ENCODE measurements at regions not wholly inside any gene's neighbourhood (a gene's known extent, or its start where the extent isn't known, plus 50 kb on each side); places are given as distances from the start of the nearest gene placed in this dataset.
A peak's percentile ranks its signal among the peaks of the same experiment; 100 is the strongest.

- Mint-ChIP-seq H3K27me3 (ENCODE audit: low read depth) (peaks cover 4% of the 10 kb centered on the region), H3K4me3 (no peak overlapping the region), H3K27ac (no peak overlapping the region), H3K9me3 (no peaks in the 10 kb centered on the region), H3K36me3 (ENCODE audit: low read depth) (no peaks in the 10 kb centered on the region), H3K4me1 (peaks cover 35% of the 10 kb centered on the region)
- TF ChIP-seq CTCF (IDR thresholded peaks at IDR 0.05; ENCODE audit: unreplicated experiment in 3 of 3): no peak
Measured at GRCh38 chr4:77430847-77431246, 174.8 kb upstream of the CXCL13 start.

DNA sequence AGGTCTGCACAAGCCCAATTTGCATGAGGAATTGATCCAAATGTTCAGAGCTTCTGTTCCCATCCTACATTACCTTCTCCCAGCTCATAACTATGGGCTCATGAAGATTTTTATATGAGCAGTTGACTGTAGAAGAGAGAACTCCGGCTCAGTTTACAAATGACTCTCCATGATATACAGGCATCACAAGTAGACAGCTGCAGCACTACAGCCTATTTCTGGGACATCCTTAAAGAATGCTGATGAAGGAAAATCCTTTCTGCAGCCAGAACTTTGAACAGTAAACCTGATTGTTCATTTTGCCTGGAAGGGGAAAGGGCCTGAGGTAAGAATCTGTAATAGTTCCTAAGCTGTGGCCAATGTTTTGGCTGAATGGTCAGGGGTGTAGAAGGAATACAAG is 174.1 kb upstream of the CXCL13 start:
- Mint-ChIP-seq H3K9me3 (no peaks in the 10 kb centered on the region), H3K27me3 (ENCODE audit: low read depth) (peaks cover 4% of the 10 kb centered on the region), H3K4me1 (peaks cover 35% of the 10 kb centered on the region), H3K4me3 (peak overlapping the region in 1 of 3 experiments; percentile 35), H3K36me3 (ENCODE audit: low read depth) (no peaks in the 10 kb centered on the region), H3K27ac (peak overlapping the region; percentile 3 to 59 (median 44))
- no peak for TF ChIP-seq CTCF (IDR thresholded peaks at IDR 0.05; ENCODE audit: unreplicated experiment in 3 of 3)

- Mint-ChIP-seq H3K27ac (peak overlapping the region; percentile 37 to 63 (median 53)), H3K4me1 (peaks cover 35% of the 10 kb centered on the region), H3K9me3 (no peaks in the 10 kb centered on the region), H3K36me3 (ENCODE audit: low read depth) (no peaks in the 10 kb centered on the region), H3K4me3 (no peak overlapping the region), H3K27me3 (ENCODE audit: low read depth) (peaks cover 3% of the 10 kb centered on the region)
- peak in 1 of 3 experiments; percentile 11 for TF ChIP-seq CTCF (IDR thresholded peaks at IDR 0.05; ENCODE audit: unreplicated experiment in 3 of 3)
Measured at GRCh38 chr4:77432717-77433417, 172.8 kb upstream of the CXCL13 start.

- Mint-ChIP-seq H3K4me3 (no peak overlapping the region), H3K27me3 (ENCODE audit: low read depth) (no peaks in the 10 kb centered on the region), H3K4me1 (peaks cover 35% of the 10 kb centered on the region), H3K9me3 (no peaks in the 10 kb centered on the region), H3K36me3 (ENCODE audit: low read depth) (no peaks in the 10 kb centered on the region), H3K27ac (peak overlapping the region; percentile 37 to 63 (median 53))
- TF ChIP-seq CTCF (IDR thresholded peaks at IDR 0.05; ENCODE audit: unreplicated experiment in 3 of 3): peak; percentile 58 to 67 (median 61)
Measured at GRCh38 chr4:77433418-77433733, 172.2 kb upstream of the CXCL13 start.

DNA sequence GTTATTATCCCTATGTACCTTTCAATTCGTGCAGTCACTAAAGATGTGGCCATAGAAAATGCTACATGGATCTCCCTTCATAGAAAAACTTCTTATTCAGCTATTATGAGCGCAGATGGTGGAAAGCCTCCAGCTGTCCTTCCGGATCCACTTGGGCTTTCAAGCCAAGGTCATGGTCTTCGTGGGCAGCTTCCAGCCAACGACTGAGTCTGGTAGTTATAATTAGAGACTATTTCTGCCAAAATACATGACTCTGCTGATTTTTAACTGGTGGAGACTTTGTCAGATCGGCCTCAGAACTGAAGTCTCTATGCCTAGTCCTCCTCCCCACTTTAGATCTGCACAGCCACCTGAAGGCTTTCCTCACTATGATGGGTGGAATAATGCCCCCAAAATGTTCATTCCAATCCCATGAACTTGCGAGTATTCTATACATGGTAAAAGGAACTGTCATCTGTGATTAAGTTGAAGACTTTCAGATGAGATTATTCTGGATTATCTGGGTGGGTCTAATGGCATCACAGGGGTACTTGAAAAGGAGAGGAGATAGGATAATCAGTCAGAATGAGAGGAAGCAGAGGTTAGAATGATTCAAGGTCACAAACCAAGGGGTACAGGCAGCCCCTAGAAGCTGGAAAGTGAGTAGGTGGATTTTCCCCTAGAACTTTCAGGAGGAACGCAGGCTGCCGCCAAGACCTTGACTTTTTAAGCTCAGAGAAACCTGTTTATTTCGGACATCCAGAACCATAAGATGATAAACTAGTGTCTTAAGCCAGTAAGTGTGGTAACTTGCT is 171.1 kb upstream of the CXCL13 start:
- H3K4me3 Mint-ChIP-seq: no peak overlapping the region

More for the DNA sequence above, 171.1 kb upstream of the CXCL13 start:
- Mint-ChIP-seq H3K27me3 (ENCODE audit: low read depth) (no peaks in the 10 kb centered on the region), H3K27ac (no peak overlapping the region), H3K36me3 (ENCODE audit: low read depth) (no peaks in the 10 kb centered on the region), H3K4me1 (peaks cover 35% of the 10 kb centered on the region), H3K9me3 (no peaks in the 10 kb centered on the region)
- TF ChIP-seq CTCF (IDR thresholded peaks at IDR 0.05; ENCODE audit: unreplicated experiment in 3 of 3): no peak
